AG09309 (cell line): ENCODE measurements at regions not wholly inside any gene's neighbourhood (a gene's known extent, or its start where the extent isn't known, plus 50 kb on each side); places are given as distances from the start of the nearest gene placed in this dataset.

Source experiments
- DNase-seq: peaks from one replicate; pipeline ENCODE4 v3.0.0-alpha.2; 2010; ENCODE audit warnings: low read depth
- H3K4me3 ChIP-seq: 2 replicates; pipeline ENCODE4 v1.5.1; 2011; ENCODE audit warnings: mild to moderate bottlenecking, low read depth, low read length, moderate library complexity; ENCODE audit not compliant: control insufficient read depth
- CTCF ChIP-seq: IDR thresholded peaks from 2 replicates; pipeline ENCODE4 v1.5.1; 2011; ENCODE audit warnings: mild to moderate bottlenecking, low read depth, low read length, inconsistent platforms; ENCODE audit not compliant: insufficient read depth, control insufficient read depth; ENCODE audit errors: missing control alignments

DNA sequence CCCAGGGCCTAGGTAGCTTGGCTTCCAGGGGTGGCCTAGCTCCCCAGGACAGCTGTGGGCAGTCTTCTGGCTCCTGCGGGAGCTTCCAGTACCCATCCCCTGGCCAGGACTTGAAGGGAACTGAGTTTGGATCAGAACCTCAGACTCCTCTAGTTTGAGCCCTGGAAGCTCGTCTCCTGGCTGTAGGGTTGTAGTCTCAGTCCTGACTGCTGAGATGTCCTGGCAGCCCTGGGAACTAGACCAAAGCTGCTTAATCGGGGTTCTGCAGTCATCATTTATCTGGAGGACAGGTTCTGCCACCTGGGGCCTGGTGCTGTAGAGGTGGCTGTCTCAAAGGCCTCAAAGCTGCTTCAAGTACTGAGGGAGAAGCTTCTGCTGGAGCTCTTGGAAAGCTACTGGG is 163.7 kb downstream of the WSCD1 start:
- TF ChIP-seq CTCF = no peak
- no peak for DNase-seq
- H3K4me3 ChIP-seq = no peak overlapping the region

DNA sequence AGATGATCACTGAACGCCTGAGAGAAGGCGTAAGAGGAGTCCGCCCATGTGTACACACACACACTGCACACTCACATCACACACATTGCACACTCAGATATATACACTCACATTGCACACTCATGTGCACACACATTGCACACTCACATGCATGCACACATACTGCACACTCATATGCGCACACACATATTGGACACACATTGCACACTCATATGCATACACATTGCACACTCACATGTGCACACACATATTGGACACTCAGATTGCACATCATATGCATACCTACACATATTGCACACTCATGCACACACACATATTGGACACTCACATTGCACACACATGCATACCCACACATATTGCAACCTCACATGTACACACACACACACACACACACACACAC is 163.2 kb downstream of the WSCD1 start:
- no peak for DNase-seq
- no peak for TF ChIP-seq CTCF
- no peak overlapping the region for H3K4me3 ChIP-seq

- no peak overlapping the region for H3K4me3 ChIP-seq
These were observed 162.5 kb downstream of the WSCD1 start for GRCh38 chr17:6232732-6233101.

GRCh38 chr17:6231886-6232731 is 161.9 kb downstream of the WSCD1 start:
- no peak for DNase-seq
- H3K4me3 ChIP-seq = no peak overlapping the region
- no peak for TF ChIP-seq CTCF

More at GRCh38 chr17:6232732-6233101, 162.5 kb downstream of the WSCD1 start:
- TF ChIP-seq CTCF = no peak
- no peak for DNase-seq

- no peak for DNase-seq
- no peak overlapping the region for H3K4me3 ChIP-seq
- TF ChIP-seq CTCF = no peak
These were observed 161.3 kb downstream of the WSCD1 start for GRCh38 chr17:6231465-6231864.

DNA sequence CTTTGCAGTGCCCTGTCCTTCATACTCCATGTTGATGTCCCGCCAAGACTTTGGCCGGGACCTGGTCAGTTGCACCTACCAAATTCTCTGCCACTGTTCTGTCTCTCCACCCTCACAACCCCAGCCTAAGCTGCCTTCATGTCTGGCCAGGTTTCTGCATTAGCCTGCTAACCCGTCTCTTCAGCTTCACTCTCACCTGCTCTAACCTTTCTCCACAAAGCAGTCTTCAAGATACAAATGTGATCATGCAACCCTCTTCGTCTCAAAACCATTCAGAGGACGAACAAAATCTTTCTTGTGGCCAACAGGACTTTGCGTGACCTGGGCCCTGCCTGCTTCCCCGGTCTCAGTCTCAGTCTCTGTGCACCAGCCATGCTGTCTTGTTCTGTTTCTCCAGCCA is 148.2 kb downstream of the WSCD1 start:
- no peak overlapping the region for H3K4me3 ChIP-seq
- DNase-seq = no peak
- TF ChIP-seq CTCF = no peak
